SU-DHL-6 (cell line): ENCODE measurements at regions not wholly inside any gene's neighbourhood (a gene's known extent, or its start where the extent isn't known, plus 50 kb on each side); places are given as distances from the start of the nearest gene placed in this dataset.

Source experiments
- H2AFZ ChIP-seq: fragments of 200-600 bp; sonication (generic); 2 replicates; pipeline ENCODE4 v1.6.1; 2014; ENCODE audit warnings: low read depth, mild to moderate bottlenecking, moderate library complexity, mixed read lengths, antibody characterized with exemption, low read length; ENCODE audit not compliant: severe bottlenecking
- H3F3A ChIP-seq: fragments of 200-600 bp; shearing (Covaris generic); 2 replicates; pipeline ENCODE4 v1.6.0; 2016; ENCODE audit warnings: antibody characterized with exemption, mild to moderate bottlenecking; ENCODE audit not compliant: insufficient read depth
- H3K27ac ChIP-seq: fragments of 200-600 bp; sonication (generic); 2 replicates; pipeline ENCODE4 v1.5.1; 2016; ENCODE audit warnings: low read depth, mild to moderate bottlenecking, low read length, moderate library complexity, mixed read lengths
- H3K27me3 ChIP-seq: fragments of 200-600 bp; sonication (generic), shearing (Covaris generic); 2 replicates; pipeline ENCODE4 v1.6.0; 2014; ENCODE audit warnings: mild to moderate bottlenecking, low read length
- H3K36me3 ChIP-seq: fragments of 200-600 bp; sonication (generic); 2 replicates; pipeline ENCODE4 v1.6.1; 2014; ENCODE audit warnings: mild to moderate bottlenecking, low read length, mixed read lengths
- H3K4me2 ChIP-seq: fragments of 300-600, 200-600 bp; shearing (Covaris generic), sonication (generic); 2 replicates; pipeline ENCODE4 v1.6.0; 2014; ENCODE audit warnings: low read length, low read depth, mild to moderate bottlenecking; ENCODE audit not compliant: poor library complexity, severe bottlenecking
- H3K4me3 ChIP-seq: fragments of 200-600 bp; sonication (generic); 2 replicates; pipeline ENCODE4 v1.5.1; 2014; ENCODE audit warnings: antibody characterized with exemption, low read length, mild to moderate bottlenecking, mixed read lengths; ENCODE audit not compliant: insufficient read depth, poor library complexity, severe bottlenecking
- H3K79me2 ChIP-seq: fragments of 200-600 bp; sonication (generic); 2 replicates; pipeline ENCODE4 v1.6.1; 2014; ENCODE audit warnings: mild to moderate bottlenecking, low read length, moderate library complexity; ENCODE audit not compliant: insufficient read depth
- H3K9ac ChIP-seq: fragments of 200-600 bp; sonication (generic); 2 replicates; pipeline ENCODE4 v1.7.0; 2014; ENCODE audit warnings: mild to moderate bottlenecking, low read length
- H3K9me2 ChIP-seq: fragments of 200-600 bp; sonication (generic); replicated peaks from 2 replicates; pipeline ENCODE4 v1.6.1; 2014; ENCODE audit warnings: low read length; ENCODE audit not compliant: insufficient read depth
- H3K9me3 ChIP-seq: fragments of 200-600 bp; sonication (generic); 2 replicates; pipeline ENCODE4 v1.6.1; 2014; ENCODE audit warnings: low read length, mixed read lengths; ENCODE audit not compliant: insufficient read depth
- H4K20me1 ChIP-seq: fragments of 200-600 bp; sonication (generic); 2 replicates; pipeline ENCODE4 v1.6.1; 2014; ENCODE audit warnings: low read depth, mild to moderate bottlenecking, antibody characterized with exemption, low read length, moderate library complexity, mixed read lengths
- EZH2phosphoT487 ChIP-seq: fragments of 200-600 bp; sonication (generic), shearing (Covaris generic); conservative IDR thresholded peaks from 2 replicates; pipeline ENCODE4 v1.6.1; 2018; ENCODE audit warnings: mild to moderate bottlenecking, antibody characterized with exemption, low read length, moderate library complexity, mixed read lengths
- TF ChIP-seq, protein P1 (sequence below): fragments of 200-600 bp; sonication (generic); IDR thresholded peaks from one replicate; pipeline ENCODE4 v1.5.1; 2017; ENCODE audit warnings: antibody characterized with exemption, mild to moderate bottlenecking, low read length, moderate library complexity; ENCODE audit not compliant: insufficient read depth, poor library complexity, severe bottlenecking

DNA sequence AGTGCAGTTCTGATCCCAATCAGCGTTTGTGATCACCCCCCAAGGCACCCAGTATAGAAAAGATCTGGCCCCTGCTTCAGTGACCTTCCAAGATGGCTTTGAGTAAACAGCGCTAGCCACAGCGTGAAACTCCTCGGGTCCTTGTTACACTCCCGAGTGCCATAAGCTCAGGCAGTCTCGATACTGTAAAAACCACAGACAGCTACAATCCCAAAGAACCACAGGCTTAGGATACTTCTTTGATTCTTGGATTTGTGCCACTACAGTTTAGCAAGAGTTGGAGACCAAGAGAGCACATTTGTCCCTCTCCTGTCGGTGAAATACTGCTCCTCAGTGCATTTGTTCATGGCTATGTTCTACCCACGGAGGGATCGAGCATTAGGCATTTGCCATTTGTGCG lies 352.5 kb upstream of the ZNF521 start:
- H3K79me2 ChIP-seq = no peaks in the 10 kb centered on the region
- H3K27me3 ChIP-seq = no peaks in the 10 kb centered on the region; the same call in 1 of the 2 replicates
- no peak overlapping the region for H3K27ac ChIP-seq
- H3F3A ChIP-seq = no peaks in the 10 kb centered on the region
- no peak overlapping the region for H3K9ac ChIP-seq
- no peaks in the 10 kb centered on the region for H3K9me2 ChIP-seq
- H3K4me3 ChIP-seq = no peak overlapping the region
- no peak for TF ChIP-seq EZH2phosphoT487
- TF ChIP-seq, protein P1, sequence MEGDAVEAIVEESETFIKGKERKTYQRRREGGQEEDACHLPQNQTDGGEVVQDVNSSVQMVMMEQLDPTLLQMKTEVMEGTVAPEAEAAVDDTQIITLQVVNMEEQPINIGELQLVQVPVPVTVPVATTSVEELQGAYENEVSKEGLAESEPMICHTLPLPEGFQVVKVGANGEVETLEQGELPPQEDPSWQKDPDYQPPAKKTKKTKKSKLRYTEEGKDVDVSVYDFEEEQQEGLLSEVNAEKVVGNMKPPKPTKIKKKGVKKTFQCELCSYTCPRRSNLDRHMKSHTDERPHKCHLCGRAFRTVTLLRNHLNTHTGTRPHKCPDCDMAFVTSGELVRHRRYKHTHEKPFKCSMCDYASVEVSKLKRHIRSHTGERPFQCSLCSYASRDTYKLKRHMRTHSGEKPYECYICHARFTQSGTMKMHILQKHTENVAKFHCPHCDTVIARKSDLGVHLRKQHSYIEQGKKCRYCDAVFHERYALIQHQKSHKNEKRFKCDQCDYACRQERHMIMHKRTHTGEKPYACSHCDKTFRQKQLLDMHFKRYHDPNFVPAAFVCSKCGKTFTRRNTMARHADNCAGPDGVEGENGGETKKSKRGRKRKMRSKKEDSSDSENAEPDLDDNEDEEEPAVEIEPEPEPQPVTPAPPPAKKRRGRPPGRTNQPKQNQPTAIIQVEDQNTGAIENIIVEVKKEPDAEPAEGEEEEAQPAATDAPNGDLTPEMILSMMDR = no peak
- H4K20me1 ChIP-seq = no peaks in the 10 kb centered on the region
- H2AFZ ChIP-seq = no peak overlapping the region
- H3K4me2 ChIP-seq = no peak overlapping the region
- H3K36me3 ChIP-seq = no peaks in the 10 kb centered on the region
- H3K9me3 ChIP-seq = no peaks in the 10 kb centered on the region

- Histone ChIP-seq H4K20me1 (no peaks in the 10 kb centered on the region), H3K27me3 (no peaks in the 10 kb centered on the region; the same call in 1 of the 2 replicates), H3K9ac (no peak overlapping the region), H3K4me2 (no peak overlapping the region), H3K9me2 (no peaks in the 10 kb centered on the region), H3F3A (no peaks in the 10 kb centered on the region), H3K36me3 (no peaks in the 10 kb centered on the region), H3K27ac (no peak overlapping the region), H3K79me2 (no peaks in the 10 kb centered on the region), H2AFZ (no peak overlapping the region), H3K4me3 (no peak overlapping the region), H3K9me3 (no peaks in the 10 kb centered on the region)
- TF ChIP-seq, protein P1 = no peak
- TF ChIP-seq EZH2phosphoT487 = no peak
Measured at GRCh38 chr18:25704071-25704470, 352.1 kb upstream of the ZNF521 start.

GRCh38 chr18:25701821-25702220 lies 349.9 kb upstream of the ZNF521 start:
- Histone ChIP-seq H2AFZ (no peak overlapping the region), H3K4me2 (no peak overlapping the region), H3K9me2 (no peaks in the 10 kb centered on the region), H3K27me3 (no peaks in the 10 kb centered on the region; the same call in 1 of the 2 replicates), H3K9me3 (no peaks in the 10 kb centered on the region), H3K4me3 (no peak overlapping the region), H3K9ac (no peak overlapping the region), H3K27ac (no peak overlapping the region), H3K79me2 (no peaks in the 10 kb centered on the region), H3F3A (no peaks in the 10 kb centered on the region), H3K36me3 (no peaks in the 10 kb centered on the region), H4K20me1 (no peaks in the 10 kb centered on the region)
- no peak for TF ChIP-seq EZH2phosphoT487
- TF ChIP-seq, protein P1 = no peak

GRCh38 chr18:25686960-25687500 lies 335.1 kb upstream of the ZNF521 start:
- Histone ChIP-seq H3K9me2 (no peaks in the 10 kb centered on the region), H2AFZ (no peak overlapping the region), H4K20me1 (no peaks in the 10 kb centered on the region), H3K4me3 (no peak overlapping the region), H3K27ac (no peak overlapping the region), H3K9ac (no peak overlapping the region), H3K4me2 (no peak overlapping the region), H3K36me3 (no peaks in the 10 kb centered on the region), H3K79me2 (no peaks in the 10 kb centered on the region), H3K9me3 (no peaks in the 10 kb centered on the region), H3K27me3 (no peaks in the 10 kb centered on the region), H3F3A (no peaks in the 10 kb centered on the region)
- TF ChIP-seq, protein P1 = no peak
- TF ChIP-seq EZH2phosphoT487 = no peak
